Prostate gland (tissue), 2 donors: ENCODE measurements at regions not wholly inside any gene's neighbourhood (a gene's known extent, or its start where the extent isn't known, plus 50 kb on each side); places are given as distances from the start of the nearest gene placed in this dataset.

ENCODE experiments used
- DNase-seq: peaks from one replicate; pipeline ENCODE4 v3.0.0-alpha.2; 2019; ENCODE audit warnings: low spot score
- H3K27ac ChIP-seq, 2 donors: fragments of 200-600 bp; sonication (generic); 2 replicates each; pipeline ENCODE4 v1.5.1; 2017 to 2019
- H3K27me3 ChIP-seq: fragments of 200-600 bp; sonication (generic); replicated peaks from 2 replicates; pipeline ENCODE4 v1.5.1; 2019; ENCODE audit not compliant: insufficient read depth
- H3K36me3 ChIP-seq, 2 donors: fragments of 200-600 bp; sonication (generic); 1 replicate in 1 of 2; 2 replicates in 1 of 2; pipeline versions ENCODE4 v1.5.1 to v1.8.1; 2017 to 2019
- H3K4me1 ChIP-seq: fragments of 200-600 bp; sonication (generic); replicated peaks from 2 replicates; pipeline ENCODE4 v1.5.1; 2019
- H3K4me3 ChIP-seq, 2 donors: fragments of 200-600 bp; sonication (generic); 2 replicates each; pipeline ENCODE4 v1.5.1; 2017 to 2019
- H3K9me3 ChIP-seq: fragments of 200-600 bp; sonication (generic); 2 replicates; pipeline ENCODE4 v1.5.1; 2017
- CTCF ChIP-seq, 4 experiments: fragments of 200-600 bp in 2 of 4; fragments of 450-650 bp in 2 of 4; sonication (generic) in 2 of 4; IDR thresholded peaks; 1 replicate in 3 of 4; 2 replicates in 1 of 4; pipeline ENCODE4 v1.5.1; 2016 to 2019; ENCODE audit warnings: antibody characterized with exemption in 4 of 4, mild to moderate bottlenecking in 2 of 4, moderate library complexity in 2 of 4
- POLR2A ChIP-seq: fragments of 450-650 bp; IDR thresholded peaks from one replicate; pipeline ENCODE4 v1.6.1; 2016; ENCODE audit warnings: antibody characterized with exemption, mild to moderate bottlenecking
- POLR2AphosphoS5 ChIP-seq: sonication (generic); formaldehyde crosslinking; IDR thresholded peaks from one replicate; pipeline ENCODE4 v1.6.1; 2017; ENCODE audit warnings: antibody characterized with exemption
- WGBS: methylation state at CpG from one replicate; pipeline ENCODE4 v1.1.5; 2018; 5-methylcytosine and 5-hydroxymethylcytosine counted together
- intact Hi-C: fragments of 100-400 bp; cut with DNase I; formaldehyde crosslinking; loops from one replicate; pipeline ENCODE4 v1.14.2; 2022

- no peak for DNase-seq
- intact Hi-C loops: no loop called here
- H3K4me1 ChIP-seq: no peaks in the 10 kb centered on the region
- no peaks in the 10 kb centered on the region for H3K36me3 ChIP-seq
- H3K9me3 ChIP-seq: no peaks in the 10 kb centered on the region
- H3K27me3 ChIP-seq: no peaks in the 10 kb centered on the region
- 92% methylated on average over 3 of the region's 3 CpGs for WGBS
- H3K27ac ChIP-seq: no peak overlapping the region
- H3K4me3 ChIP-seq: no peak overlapping the region
- TF ChIP-seq POLR2A (no peak), POLR2AphosphoS5 (no peak), CTCF (IDR thresholded peaks at IDR 0.05) (no peak)
These were observed 1119.9 kb downstream of the TAF11L14 start for GRCh38 chr5:18754201-18754600.

- WGBS: 85% methylated on average over 1 of the region's 1 CpG
- no peak for DNase-seq
- TF ChIP-seq POLR2AphosphoS5: no peak
- no peak for TF ChIP-seq POLR2A
- no peak for TF ChIP-seq CTCF (IDR thresholded peaks at IDR 0.05)
These were observed 1127.5 kb downstream of the TAF11L14 start for GRCh38 chr5:18761801-18762200.

GRCh38 chr5:18764161-18764560 lies 1129.9 kb downstream of the TAF11L14 start:
- no peaks in the 10 kb centered on the region for H3K4me1 ChIP-seq
- no peaks in the 10 kb centered on the region for H3K9me3 ChIP-seq
- H3K4me3 ChIP-seq: no peak overlapping the region
- H3K27ac ChIP-seq: no peak overlapping the region
- intact Hi-C loops: no loop called here
- no peak for TF ChIP-seq POLR2AphosphoS5
- no peaks in the 10 kb centered on the region for H3K36me3 ChIP-seq
- DNase-seq: no peak
- H3K27me3 ChIP-seq: no peaks in the 10 kb centered on the region

More at GRCh38 chr5:18761801-18762200, 1127.5 kb downstream of the TAF11L14 start:
- no peaks in the 10 kb centered on the region for H3K9me3 ChIP-seq
- no peaks in the 10 kb centered on the region for H3K36me3 ChIP-seq
- H3K4me3 ChIP-seq: no peak overlapping the region
- H3K27ac ChIP-seq: no peak overlapping the region
- no peaks in the 10 kb centered on the region for H3K4me1 ChIP-seq
- H3K27me3 ChIP-seq: no peaks in the 10 kb centered on the region
- intact Hi-C loops: no loop called here

GRCh38 chr5:18765304-18765703 lies 1131.0 kb downstream of the TAF11L14 start:
- H3K36me3 ChIP-seq: no peaks in the 10 kb centered on the region
- H3K27ac ChIP-seq: no peak overlapping the region
- H3K9me3 ChIP-seq: no peaks in the 10 kb centered on the region
- no peak overlapping the region for H3K4me3 ChIP-seq
- no peak for DNase-seq
- intact Hi-C loops: no loop called here
- 96% methylated on average over 2 of the region's 2 CpGs for WGBS
- TF ChIP-seq POLR2AphosphoS5 (no peak), POLR2A (no peak), CTCF (IDR thresholded peaks at IDR 0.05) (no peak)
- no peaks in the 10 kb centered on the region for H3K27me3 ChIP-seq
- H3K4me1 ChIP-seq: no peaks in the 10 kb centered on the region

GRCh38 chr5:18771097-18771610 lies 1136.9 kb downstream of the TAF11L14 start:
- Histone ChIP-seq H3K9me3 (no peaks in the 10 kb centered on the region), H3K4me3 (no peak overlapping the region), H3K36me3 (no peaks in the 10 kb centered on the region), H3K27ac (no peak overlapping the region), H3K4me1 (no peaks in the 10 kb centered on the region), H3K27me3 (no peaks in the 10 kb centered on the region)
- no peak for TF ChIP-seq CTCF (IDR thresholded peaks at IDR 0.05)
- no peak for TF ChIP-seq POLR2AphosphoS5
- 55% methylated on average over 6 of the region's 6 CpGs for WGBS
- DNase-seq: no peak
- intact Hi-C loops: no loop called here
